BLaER1 treated with 17β-estradiol and CSF1 and Interleukin-3, amounts not matched to agents 10 nM and 100 nM (cell line): ENCODE measurements at regions not wholly inside any gene's neighbourhood (a gene's known extent, or its start where the extent isn't known, plus 50 kb on each side); places are given as distances from the start of the nearest gene placed in this dataset.

Experiments
- H3K27ac ChIP-seq, 11 experiments: shearing (Covaris generic); formaldehyde crosslinking; 2 replicates each; pipeline ENCODE4 v1.8.1; 2022
- H3K27me3 ChIP-seq, 11 experiments: shearing (Covaris generic); formaldehyde crosslinking; 2 replicates each; pipeline ENCODE4 v1.8.1; 2022
- H3K36me3 ChIP-seq, 11 experiments: shearing (Covaris generic); formaldehyde crosslinking; 2 replicates each; pipeline ENCODE4 v1.8.1; 2022
- H3K4me1 ChIP-seq, 10 experiments: shearing (Covaris generic); formaldehyde crosslinking; 2 replicates each; pipeline ENCODE4 v1.8.1; 2022
- H3K4me2 ChIP-seq, 11 experiments: shearing (Covaris generic); formaldehyde crosslinking; 2 replicates each; pipeline ENCODE4 v1.8.1; 2022
- H3K4me3 ChIP-seq, 10 experiments: shearing (Covaris generic); formaldehyde crosslinking; 2 replicates each; pipeline ENCODE4 v1.8.1; 2022
- H3K9ac ChIP-seq, 11 experiments: shearing (Covaris generic); formaldehyde crosslinking; 2 replicates each; pipeline ENCODE4 v1.8.1; 2022
- H3K9me3 ChIP-seq, 11 experiments: shearing (Covaris generic); formaldehyde crosslinking; replicated peaks in 1 of 11; 2 replicates each; pipeline ENCODE4 v1.8.1; 2022
- H4K20me1 ChIP-seq, 11 experiments: shearing (Covaris generic); formaldehyde crosslinking; 2 replicates each; pipeline ENCODE4 v1.8.1; 2022
- Cebpa-rat ChIP-seq, 11 experiments: shearing (Covaris generic); IDR thresholded peaks; 2 replicates each; pipeline ENCODE4 v1.8.1; 2022

GRCh38 chr1:30253361-30253760 lies 470.0 kb downstream of the MATN1 start:
- Histone ChIP-seq H3K9me3 (no peaks in the 10 kb centered on the region), H3K4me1 (0 out of 20 replicates have a peak, but pooled peaks cover 0 to 5% (median 0%) of the 10 kb centered on the region in 10 experiments), H3K4me2 (no peak overlapping the region), H3K4me3 (no peak overlapping the region), H3K36me3 (no peaks in the 10 kb centered on the region), H3K27me3 (no peaks in the 10 kb centered on the region), H4K20me1 (no peaks in the 10 kb centered on the region), H3K27ac (no peak overlapping the region), H3K9ac (no peak overlapping the region)
- TF ChIP-seq Cebpa-rat (IDR thresholded peaks at IDR 0.05): no peak

DNA sequence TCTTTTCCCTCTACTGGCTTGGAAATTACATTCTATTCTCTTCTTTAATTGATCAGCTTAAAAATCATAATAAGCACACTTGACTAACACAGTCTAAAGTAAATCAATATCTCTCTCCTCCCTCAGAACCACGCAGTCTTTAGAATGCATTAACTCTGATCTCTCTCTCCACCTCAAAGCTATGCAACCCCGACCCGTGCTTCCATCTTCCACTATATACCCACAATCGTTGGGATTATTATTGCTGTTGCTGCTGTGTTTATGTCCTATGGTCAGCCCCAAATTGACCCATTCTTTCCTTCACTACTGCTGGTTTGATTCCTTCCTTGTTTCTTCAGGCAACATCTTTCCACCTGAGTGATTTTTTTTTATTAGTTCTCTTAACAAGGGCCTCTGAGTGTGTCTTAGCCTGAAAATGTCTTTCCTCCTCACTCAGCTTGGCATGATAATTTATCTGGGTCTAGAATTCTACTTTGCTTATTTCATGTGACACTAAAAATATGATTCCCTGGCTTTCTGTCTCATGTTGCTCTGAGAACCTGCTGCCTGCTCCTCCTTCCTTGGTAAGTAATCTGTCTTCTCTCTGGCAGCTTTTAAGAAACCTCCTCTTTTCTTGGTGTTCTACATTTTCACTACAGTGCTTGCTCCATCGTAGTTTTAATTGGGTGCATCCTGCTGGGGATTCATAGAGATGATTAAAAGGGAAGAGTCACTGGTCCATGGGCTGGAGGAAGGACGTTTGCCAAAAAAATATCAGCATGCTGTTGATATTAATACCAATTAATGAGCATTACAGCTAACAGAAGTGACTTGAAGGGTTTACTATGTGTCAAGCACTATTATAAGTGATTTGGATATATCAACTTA lies 472.2 kb downstream of the MATN1 start:
- TF ChIP-seq Cebpa-rat (IDR thresholded peaks at IDR 0.05): no peak
- H3K27me3 ChIP-seq: no peaks in the 10 kb centered on the region
- no peaks in the 10 kb centered on the region for H3K36me3 ChIP-seq
- no peak overlapping the region for H3K9ac ChIP-seq
- H3K4me3 ChIP-seq: no peak overlapping the region
- 0 out of 20 replicates have a peak, but pooled peaks cover 0 to 5% (median 0%) of the 10 kb centered on the region in 10 experiments for H3K4me1 ChIP-seq
- no peaks in the 10 kb centered on the region for H4K20me1 ChIP-seq
- no peaks in the 10 kb centered on the region for H3K9me3 ChIP-seq
- no peak overlapping the region for H3K4me2 ChIP-seq
- no peak overlapping the region for H3K27ac ChIP-seq

DNA sequence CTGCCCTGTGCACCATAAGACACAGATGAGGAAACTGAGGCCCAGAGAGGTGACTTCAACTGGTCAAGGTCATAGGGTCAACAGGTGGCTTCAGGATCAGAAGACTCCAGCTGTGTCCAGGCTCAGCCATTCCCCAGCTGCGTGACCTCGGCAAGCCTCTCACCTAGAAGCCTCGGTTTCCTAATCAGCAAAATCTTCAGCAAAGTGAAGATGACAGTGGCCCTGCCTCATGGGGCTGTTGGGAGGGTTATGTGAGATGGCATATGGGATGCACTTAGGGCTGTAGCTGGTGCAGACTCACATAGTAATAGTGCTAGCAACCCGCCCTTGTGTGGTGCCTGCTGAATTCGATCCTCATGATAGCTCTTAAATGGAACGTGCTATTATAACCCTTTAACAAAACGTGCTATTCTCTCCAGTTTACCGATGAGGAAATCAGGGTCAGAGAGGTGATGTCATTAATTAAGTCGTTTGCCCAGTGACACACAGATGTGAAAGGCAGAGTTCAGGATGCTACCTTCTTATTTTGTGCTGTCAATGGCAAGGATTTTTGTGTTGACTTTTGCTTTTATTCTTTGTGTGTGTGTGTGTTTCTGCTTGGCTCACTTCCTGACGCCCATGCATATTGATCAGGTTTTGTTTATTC lies 472.9 kb downstream of the MATN1 start:
- H3K27ac ChIP-seq: no peak overlapping the region
- no peak for TF ChIP-seq Cebpa-rat (IDR thresholded peaks at IDR 0.05)

GRCh38 chr1:30249446-30250337 lies 473.7 kb downstream of the MATN1 start:
- no peaks in the 10 kb centered on the region for H3K27me3 ChIP-seq
- TF ChIP-seq Cebpa-rat (IDR thresholded peaks at IDR 0.05): no peak
- H3K9ac ChIP-seq: no peak overlapping the region
- H3K4me2 ChIP-seq: no peak overlapping the region
- no peaks in the 10 kb centered on the region for H3K9me3 ChIP-seq
- H3K36me3 ChIP-seq: no peaks in the 10 kb centered on the region
- H3K4me1 ChIP-seq: 0 out of 20 replicates have a peak, but pooled peaks cover 0 to 5% (median 0%) of the 10 kb centered on the region in 10 experiments
- H3K27ac ChIP-seq: no peak overlapping the region
- H3K4me3 ChIP-seq: no peak overlapping the region
- H4K20me1 ChIP-seq: no peaks in the 10 kb centered on the region

More for the DNA sequence above, 472.9 kb downstream of the MATN1 start:
- Histone ChIP-seq H3K9ac (no peak overlapping the region), H3K9me3 (no peaks in the 10 kb centered on the region), H3K4me2 (no peak overlapping the region), H3K4me1 (0 out of 20 replicates have a peak, but pooled peaks cover 0 to 5% (median 0%) of the 10 kb centered on the region in 10 experiments), H3K4me3 (no peak overlapping the region), H3K36me3 (no peaks in the 10 kb centered on the region), H3K27me3 (no peaks in the 10 kb centered on the region), H4K20me1 (no peaks in the 10 kb centered on the region)

DNA sequence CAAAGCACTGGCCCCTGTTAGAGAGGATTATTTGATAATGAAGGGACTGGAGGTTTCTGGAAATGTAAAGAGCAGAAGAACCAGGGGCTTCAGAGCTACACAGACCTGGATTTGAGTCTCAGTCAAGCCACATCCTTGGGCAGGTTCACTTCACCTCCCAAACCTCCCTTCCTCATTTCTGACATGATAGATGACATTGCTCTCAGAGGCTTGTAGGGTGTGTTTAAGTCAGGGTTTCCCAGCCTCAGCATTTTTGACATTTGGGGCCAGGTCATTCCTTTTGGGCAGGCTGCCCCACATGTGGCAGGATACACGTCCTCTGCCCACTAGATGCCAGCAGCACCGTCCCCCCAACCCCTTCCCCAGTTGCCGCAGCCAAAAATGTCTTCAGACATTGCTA lies 474.6 kb downstream of the MATN1 start:
- no peak for TF ChIP-seq Cebpa-rat (IDR thresholded peaks at IDR 0.05)
- H3K27me3 ChIP-seq: no peaks in the 10 kb centered on the region
- H3K36me3 ChIP-seq: no peaks in the 10 kb centered on the region

DNA sequence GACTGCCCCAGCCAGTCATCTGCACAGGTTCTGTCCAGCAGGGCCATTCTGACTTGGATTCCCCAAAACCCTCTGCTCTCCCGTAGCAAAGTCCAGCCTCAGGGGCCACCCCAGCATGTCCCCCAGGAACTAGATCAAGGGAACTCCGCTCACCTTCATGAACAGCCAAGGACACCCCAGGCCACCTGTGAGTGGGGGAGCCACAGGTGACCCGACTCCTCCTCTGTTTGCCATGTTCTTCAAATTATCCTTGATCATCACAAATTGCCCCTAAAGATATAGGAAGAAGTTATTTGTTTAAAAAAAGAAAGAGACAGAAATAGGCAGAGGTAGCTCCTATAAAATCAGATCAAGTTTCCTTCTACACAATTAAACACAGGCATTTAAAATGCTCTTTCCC lies 475.0 kb downstream of the MATN1 start:
- H3K9me3 ChIP-seq: no peaks in the 10 kb centered on the region
- no peak overlapping the region for H3K4me2 ChIP-seq
- no peak for TF ChIP-seq Cebpa-rat (IDR thresholded peaks at IDR 0.05)

More for the DNA sequence above, 474.6 kb downstream of the MATN1 start:
- Histone ChIP-seq H3K4me2 (no peak overlapping the region), H3K27ac (no peak overlapping the region), H3K9ac (no peak overlapping the region), H3K9me3 (no peaks in the 10 kb centered on the region), H3K4me1 (0 out of 20 replicates have a peak, but pooled peaks cover 0 to 5% (median 0%) of the 10 kb centered on the region in 10 experiments), H4K20me1 (no peaks in the 10 kb centered on the region), H3K4me3 (no peak overlapping the region)

GRCh38 chr1:30244801-30245200 lies 478.6 kb downstream of the MATN1 start:
- H3K9me3 ChIP-seq: no peaks in the 10 kb centered on the region
- no peaks in the 10 kb centered on the region for H3K36me3 ChIP-seq
- H3K4me2 ChIP-seq: no peak overlapping the region
- H3K27me3 ChIP-seq: no peaks in the 10 kb centered on the region
- H3K9ac ChIP-seq: no peak overlapping the region
- no peaks in the 10 kb centered on the region for H4K20me1 ChIP-seq
- TF ChIP-seq Cebpa-rat (IDR thresholded peaks at IDR 0.05): no peak
- no peak overlapping the region for H3K4me3 ChIP-seq
- H3K27ac ChIP-seq: no peak overlapping the region
- H3K4me1 ChIP-seq: 0 out of 20 replicates have a peak, but pooled peaks cover 0 to 7% (median 0%) of the 10 kb centered on the region in 10 experiments

More for the DNA sequence above, 475.0 kb downstream of the MATN1 start:
- no peak overlapping the region for H3K9ac ChIP-seq
- no peaks in the 10 kb centered on the region for H3K27me3 ChIP-seq
- no peaks in the 10 kb centered on the region for H3K36me3 ChIP-seq
- H3K27ac ChIP-seq: no peak overlapping the region
- no peaks in the 10 kb centered on the region for H4K20me1 ChIP-seq
- H3K4me3 ChIP-seq: no peak overlapping the region
- H3K4me1 ChIP-seq: 0 out of 20 replicates have a peak, but pooled peaks cover 0 to 5% (median 0%) of the 10 kb centered on the region in 10 experiments

- no peak overlapping the region for H3K4me2 ChIP-seq
- TF ChIP-seq Cebpa-rat (IDR thresholded peaks at IDR 0.05): no peak
These were observed 480.5 kb downstream of the MATN1 start for GRCh38 chr1:30242722-30243457.

More at GRCh38 chr1:30242722-30243457, 480.5 kb downstream of the MATN1 start:
- H3K27ac ChIP-seq: no peak overlapping the region
- H3K4me3 ChIP-seq: no peak overlapping the region
- H4K20me1 ChIP-seq: no peaks in the 10 kb centered on the region
- H3K27me3 ChIP-seq: no peaks in the 10 kb centered on the region
- H3K9ac ChIP-seq: no peak overlapping the region
- H3K9me3 ChIP-seq: peaks cover 0 to 5% (median 0%) of the 10 kb centered on the region in 11 experiments; a peak in 5 of 22 replicates
- 0 out of 20 replicates have a peak, but pooled peaks cover 0 to 7% (median 0%) of the 10 kb centered on the region in 10 experiments for H3K4me1 ChIP-seq
- no peaks in the 10 kb centered on the region for H3K36me3 ChIP-seq
